HG03354 (cell line): ENCODE measurements at regions not wholly inside any gene's neighbourhood (a gene's known extent, or its start where the extent isn't known, plus 50 kb on each side); places are given as distances from the start of the nearest gene placed in this dataset.
A peak's percentile ranks its signal among the peaks of the same experiment; 100 is the strongest.
"Not testable (repeated sequence)": the region's sequence is repeated elsewhere in the genome, so short reads cannot be mapped to it uniquely, and the experiment has no call there.

ENCODE experiments used
- ATAC-seq: cut with Tn5 transposase; IDR thresholded peaks from one replicate; pipeline ENCODE4 v1.9.1; 2021; ENCODE audit warnings: mild to moderate bottlenecking; ENCODE audit not compliant: unreplicated experiment, poor library complexity, severe bottlenecking

GRCh38 chr3:28986922-28987321, 293.9 kb upstream of the RBMS3 start:
- no peak for ATAC-seq

DNA sequence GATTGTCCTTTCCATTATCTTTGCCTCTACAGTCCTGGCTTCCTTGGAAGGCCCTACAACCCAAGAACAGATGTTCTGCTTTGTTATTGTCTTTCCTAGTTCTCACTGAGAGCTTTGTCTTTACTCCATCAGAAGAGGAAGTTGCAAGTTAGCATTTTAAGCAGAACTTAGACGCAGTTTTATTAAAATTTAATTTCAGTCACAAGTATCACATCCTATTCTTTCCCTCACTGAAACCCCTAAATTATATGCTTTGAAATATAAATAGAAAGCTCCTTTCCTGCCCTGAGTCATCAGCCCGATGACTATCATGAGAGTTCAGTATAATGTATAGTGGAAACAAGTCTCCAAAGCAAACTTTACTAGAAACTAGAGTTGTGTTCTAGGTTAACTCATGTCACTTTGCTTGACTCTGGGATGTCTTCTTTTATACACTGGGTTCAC, 291.2 kb upstream of the RBMS3 start:
- ATAC-seq = peak; percentile 91

GRCh38 chr3:28994161-28994905, 286.5 kb upstream of the RBMS3 start:
- ATAC-seq = no peak

DNA sequence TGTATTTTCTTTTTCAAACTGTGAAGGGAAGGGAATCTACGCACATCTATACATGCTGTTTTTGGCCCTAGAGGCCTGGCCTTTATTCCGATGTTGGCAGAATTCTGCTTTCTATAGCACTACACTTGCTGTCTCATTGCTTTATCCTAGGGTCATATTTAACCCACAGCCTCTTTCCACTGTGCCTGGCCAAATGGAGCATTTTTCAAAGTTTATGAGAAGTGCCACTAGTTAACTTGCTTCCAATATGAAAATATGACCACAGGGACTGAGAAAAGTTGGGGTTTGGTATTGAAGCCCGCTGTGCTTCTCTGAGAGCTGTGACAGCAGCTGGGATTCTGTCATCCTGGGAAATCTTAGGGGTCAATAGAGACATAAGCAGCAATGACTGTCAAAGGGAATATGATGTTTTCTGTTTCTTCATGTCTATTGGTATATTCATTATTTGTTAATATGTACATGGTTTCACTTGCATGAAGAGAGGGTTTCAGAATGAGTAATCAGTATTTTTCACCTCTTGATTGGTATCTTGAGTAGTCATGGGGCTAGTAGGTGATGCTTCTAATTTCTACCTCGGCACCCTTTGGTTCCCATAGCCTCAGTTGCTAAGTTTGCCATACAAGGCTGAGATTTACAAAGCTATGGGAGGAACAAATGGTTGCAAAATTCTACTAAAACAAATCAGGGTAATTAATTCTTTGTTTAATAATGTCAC, 275.8 kb upstream of the RBMS3 start:
- ATAC-seq = peak; percentile 100

DNA sequence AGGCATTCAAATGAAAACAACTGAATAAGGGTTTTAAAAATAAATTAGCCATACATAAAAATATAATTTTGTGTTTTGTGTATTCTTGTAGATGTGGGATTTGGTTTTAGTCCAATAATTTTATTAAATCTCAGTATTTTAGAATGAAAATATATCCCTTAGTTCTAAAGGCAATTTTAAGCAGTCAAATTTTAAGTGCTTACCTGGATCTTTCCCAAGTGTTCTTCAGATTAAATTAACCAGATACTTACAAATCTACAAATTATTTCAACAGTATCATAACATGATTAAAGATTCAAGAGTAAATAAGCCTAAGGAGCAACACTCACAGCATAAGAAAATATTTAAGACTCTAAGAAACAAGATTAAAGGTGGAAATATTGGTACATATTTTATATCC, 275.0 kb upstream of the RBMS3 start:
- no peak for ATAC-seq

DNA sequence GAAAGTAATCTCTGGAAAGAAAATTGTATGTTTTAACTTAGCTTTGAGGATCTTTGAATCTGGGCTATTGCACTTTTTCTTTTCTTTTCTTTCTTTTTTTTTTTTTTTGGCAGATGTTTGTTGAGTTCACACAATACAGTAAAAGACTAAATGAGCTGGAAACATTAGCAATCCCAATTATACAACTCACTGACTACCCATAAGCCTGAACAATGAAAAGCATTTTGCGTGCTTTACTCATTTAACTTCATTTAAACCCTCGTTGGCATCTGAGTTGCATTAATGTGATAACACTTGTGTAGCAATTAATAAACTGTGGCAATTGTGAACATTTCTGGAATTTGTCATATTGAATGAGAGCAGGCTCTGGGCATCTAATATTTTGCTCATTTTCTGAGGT, 269.4 kb upstream of the RBMS3 start:
- ATAC-seq = no peak

GRCh38 chr3:29011966-29012365, 268.9 kb upstream of the RBMS3 start:
- no peak for ATAC-seq

- no peak for ATAC-seq
These were observed 257.9 kb upstream of the RBMS3 start for GRCh38 chr3:29022976-29023375.

DNA sequence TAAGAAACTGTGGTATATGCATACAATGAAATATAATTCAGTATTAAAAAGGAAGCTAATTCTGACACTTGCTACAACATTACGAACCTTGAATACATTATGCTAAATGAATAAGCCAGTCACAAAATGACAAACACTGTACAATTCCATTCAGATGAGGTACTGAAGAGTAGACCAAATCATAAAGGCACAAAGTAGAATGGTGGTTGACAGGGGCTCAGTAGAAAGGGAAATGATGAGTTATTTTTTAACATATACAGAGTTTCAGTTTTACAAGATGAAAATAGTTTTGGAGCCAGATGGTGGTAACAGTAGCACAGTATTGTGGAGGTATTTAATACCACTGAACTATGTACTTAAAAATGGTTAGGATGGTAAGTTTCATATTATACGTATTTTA, 254.6 kb upstream of the RBMS3 start:
- peak; percentile 99 for ATAC-seq

- ATAC-seq = no peak
These were observed 253.9 kb upstream of the RBMS3 start for GRCh38 chr3:29026959-29027358.

- ATAC-seq = not testable (repeated sequence)
These were observed 249.7 kb upstream of the RBMS3 start for GRCh38 chr3:29031175-29031574.

DNA sequence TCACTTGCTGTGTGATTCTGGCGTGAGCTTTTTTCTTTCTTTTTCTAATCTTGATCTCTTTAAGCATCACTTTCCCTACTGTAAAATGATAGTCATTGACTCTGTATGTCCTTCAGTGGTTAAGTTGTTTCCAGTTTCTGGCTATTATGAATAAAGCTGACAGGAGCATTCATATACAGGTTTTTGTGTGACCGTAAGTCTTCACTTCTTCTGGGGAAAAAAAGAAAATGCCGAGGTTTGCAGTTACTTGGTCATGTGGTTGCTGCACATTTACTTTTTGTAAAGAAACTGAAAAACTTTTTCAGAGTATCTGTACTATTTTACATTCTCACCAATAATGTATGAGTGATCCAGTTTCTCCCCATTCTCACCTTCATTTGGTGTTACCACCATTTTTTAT, 247.4 kb upstream of the RBMS3 start:
- ATAC-seq = no peak

- ATAC-seq = no peak
These were observed 230.7 kb upstream of the RBMS3 start for GRCh38 chr3:29050155-29050554.

GRCh38 chr3:29057326-29057725, 223.5 kb upstream of the RBMS3 start:
- no peak for ATAC-seq

- ATAC-seq = no peak
These were observed 216.8 kb upstream of the RBMS3 start for GRCh38 chr3:29064085-29064484.

DNA sequence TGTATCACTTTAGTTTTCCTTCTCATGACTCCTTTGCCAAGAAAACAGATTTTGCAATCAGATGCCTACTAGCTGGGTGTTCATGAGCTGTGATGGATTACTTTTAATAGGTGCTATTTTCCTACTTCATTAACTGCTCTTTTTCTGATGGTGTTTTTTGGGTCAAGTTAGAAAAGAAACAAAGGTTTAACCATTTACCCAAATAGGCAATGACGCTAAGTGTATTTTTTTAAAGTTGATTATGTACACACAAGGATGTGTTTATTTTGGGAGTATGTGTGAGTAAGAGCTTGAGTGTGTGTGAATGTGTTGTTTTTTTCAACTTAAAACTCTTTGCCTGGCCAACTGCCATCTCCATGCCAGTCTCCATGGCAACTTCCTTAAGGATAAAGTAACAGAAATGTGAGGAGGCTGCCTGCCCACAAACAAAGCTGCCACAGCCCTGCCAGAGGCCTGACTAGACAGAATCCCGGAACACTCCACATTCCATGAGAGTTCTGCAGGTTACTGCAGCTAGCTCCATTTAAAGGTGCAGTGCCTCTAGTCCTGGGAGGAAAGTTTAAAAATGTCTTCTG, 215.6 kb upstream of the RBMS3 start:
- ATAC-seq = no peak

DNA sequence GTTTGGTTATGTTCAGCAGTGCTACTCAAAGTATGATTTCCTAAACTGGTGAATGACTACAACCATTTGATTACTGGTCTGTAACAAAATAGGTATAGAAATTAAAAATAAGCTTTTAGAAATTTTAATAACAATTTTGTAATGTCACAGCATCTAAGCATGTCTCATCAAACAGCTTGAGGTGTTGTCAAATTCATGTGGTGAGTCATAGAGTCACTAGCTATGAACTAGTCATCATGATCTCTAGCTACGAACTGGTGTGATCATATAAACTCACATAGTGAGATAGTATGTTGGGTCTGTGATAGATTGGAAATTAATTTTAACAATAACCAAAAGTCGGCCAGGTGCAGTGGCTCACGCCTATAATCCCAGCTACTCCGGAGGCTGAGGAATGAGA, 213.9 kb upstream of the RBMS3 start:
- no peak for ATAC-seq

GRCh38 chr3:29070959-29071634, 209.8 kb upstream of the RBMS3 start:
- no peak for ATAC-seq

- no peak for ATAC-seq
These were observed 208.3 kb upstream of the RBMS3 start for GRCh38 chr3:29072611-29073010.

GRCh38 chr3:29077356-29077755, 203.5 kb upstream of the RBMS3 start:
- no peak for ATAC-seq
